HepG2 (cell line): ENCODE measurements at regions not wholly inside any gene's neighbourhood (a gene's known extent, or its start where the extent isn't known, plus 50 kb on each side); places are given as distances from the start of the nearest gene placed in this dataset.

Experiments used
- ATF1 ChIP-seq: IDR thresholded peaks from 2 replicates; pipeline ENCODE4 v1.6.1; 2016; ENCODE audit warnings: mild to moderate bottlenecking, control low read depth
- ELF1 ChIP-seq: sonication (generic); formaldehyde crosslinking; IDR thresholded peaks from 2 replicates; pipeline ENCODE4 v1.4.0; 2020; ENCODE audit warnings: missing genetic modification reagents
- FOXA1 ChIP-seq, 2 experiments: fragments of 450-650 bp in 1 of 2; sonication (generic) in 1 of 2; formaldehyde crosslinking in 1 of 2; IDR thresholded peaks; 2 replicates each; pipeline versions ENCODE4 v1.4.0 to v1.6.1; 2016 to 2020; ENCODE audit warnings: missing genetic modification reagents in 1 of 2
- HDAC1 ChIP-seq: sonication (generic); formaldehyde crosslinking; IDR thresholded peaks from 2 replicates; pipeline ENCODE4 v1.5.1; 2020; ENCODE audit warnings: mild to moderate bottlenecking, missing genetic modification reagents
- HES4 ChIP-seq: sonication (generic); formaldehyde crosslinking; IDR thresholded peaks from 2 replicates; pipeline ENCODE4 v1.9.0; 2021; ENCODE audit warnings: mild to moderate bottlenecking, missing genetic modification reagents, borderline replicate concordance
- HNRNPH1 ChIP-seq: fragments of 200-400 bp; formaldehyde crosslinking; optimal IDR thresholded peaks from 2 replicates; pipeline ENCODE3; 2017; ENCODE audit warnings: mild to moderate bottlenecking, low read depth, low read length
- KDM4B ChIP-seq: sonication (generic); formaldehyde crosslinking; IDR thresholded peaks from 2 replicates; pipeline ENCODE4 v1.4.0; 2020; ENCODE audit warnings: missing genetic modification reagents
- MTA1 ChIP-seq: sonication (generic); formaldehyde crosslinking; IDR thresholded peaks from 2 replicates; pipeline ENCODE4 v1.4.0; 2020; ENCODE audit warnings: missing genetic modification reagents, mild to moderate bottlenecking, borderline replicate concordance
- POLR2AphosphoS2 ChIP-seq: IDR thresholded peaks from 2 replicates; pipeline ENCODE4 v1.6.1; 2011; ENCODE audit warnings: low read depth, low read length, improper control_type of control experiment
- SIX1 ChIP-seq: sonication (generic); formaldehyde crosslinking; IDR thresholded peaks from 2 replicates; pipeline ENCODE4 v1.4.0; 2020; ENCODE audit warnings: missing genetic modification reagents, borderline replicate concordance
- TBX3 ChIP-seq: fragments of 450-650 bp; IDR thresholded peaks from 2 replicates; pipeline ENCODE4 v1.6.1; 2017; ENCODE audit warnings: antibody characterized with exemption, mild to moderate bottlenecking, inconsistent platforms, borderline replicate concordance
- ZNF567 ChIP-seq: sonication (generic); formaldehyde crosslinking; IDR thresholded peaks from 2 replicates; pipeline ENCODE4 v1.8.1; 2023; ENCODE audit warnings: mild to moderate bottlenecking, missing genetic modification reagents, borderline replicate concordance
- ZNF614 ChIP-seq: IDR thresholded peaks from 2 replicates; pipeline ENCODE4 v1.6.1; 2018; ENCODE audit warnings: missing biosample characterization, missing genetic modification reagents, inconsistent platforms, borderline replicate concordance
- ZNF644 ChIP-seq: IDR thresholded peaks from 2 replicates; pipeline ENCODE4 v1.6.1; 2016; ENCODE audit warnings: low read depth
- ZNF670 ChIP-seq: sonication (generic); formaldehyde crosslinking; IDR thresholded peaks from 2 replicates; pipeline ENCODE4 v1.8.0; 2022; ENCODE audit warnings: mild to moderate bottlenecking, missing genetic modification reagents, borderline replicate concordance
- ZNF816 ChIP-seq: sonication (generic); formaldehyde crosslinking; IDR thresholded peaks from 2 replicates; pipeline ENCODE4 v1.8.0; 2022; ENCODE audit warnings: missing genetic modification reagents, mild to moderate bottlenecking, borderline replicate concordance
- ZNF878 ChIP-seq: sonication (generic); formaldehyde crosslinking; IDR thresholded peaks from 2 replicates; pipeline ENCODE4 v1.8.1; 2023; ENCODE audit warnings: mild to moderate bottlenecking, missing genetic modification reagents, moderate library complexity
- TF ChIP-seq, protein P1 (sequence below): sonication (generic); formaldehyde crosslinking; IDR thresholded peaks from 2 replicates; pipeline ENCODE4 v1.4.0; 2020; ENCODE audit warnings: missing genetic modification reagents
- TF ChIP-seq, protein P2 (sequence below): sonication (generic); formaldehyde crosslinking; IDR thresholded peaks from 2 replicates; pipeline ENCODE4 v1.5.1; 2020; ENCODE audit warnings: missing genetic modification reagents, mild to moderate bottlenecking, borderline replicate concordance
- TF ChIP-seq, protein P3 (sequence below): sonication (generic); formaldehyde crosslinking; conservative IDR thresholded peaks from 2 replicates; pipeline ENCODE4 v1.4.0; 2020; ENCODE audit warnings: mild to moderate bottlenecking, missing genetic modification reagents, moderate library complexity
- TF ChIP-seq, protein P4 (sequence below): IDR thresholded peaks from 2 replicates; pipeline ENCODE4 v1.6.1; 2016; ENCODE audit warnings: missing genetic modification reagents, missing compliant biosample characterization
- TF ChIP-seq, protein P5 (sequence below): IDR thresholded peaks from 2 replicates; pipeline ENCODE4 v1.6.1; 2016

DNA sequence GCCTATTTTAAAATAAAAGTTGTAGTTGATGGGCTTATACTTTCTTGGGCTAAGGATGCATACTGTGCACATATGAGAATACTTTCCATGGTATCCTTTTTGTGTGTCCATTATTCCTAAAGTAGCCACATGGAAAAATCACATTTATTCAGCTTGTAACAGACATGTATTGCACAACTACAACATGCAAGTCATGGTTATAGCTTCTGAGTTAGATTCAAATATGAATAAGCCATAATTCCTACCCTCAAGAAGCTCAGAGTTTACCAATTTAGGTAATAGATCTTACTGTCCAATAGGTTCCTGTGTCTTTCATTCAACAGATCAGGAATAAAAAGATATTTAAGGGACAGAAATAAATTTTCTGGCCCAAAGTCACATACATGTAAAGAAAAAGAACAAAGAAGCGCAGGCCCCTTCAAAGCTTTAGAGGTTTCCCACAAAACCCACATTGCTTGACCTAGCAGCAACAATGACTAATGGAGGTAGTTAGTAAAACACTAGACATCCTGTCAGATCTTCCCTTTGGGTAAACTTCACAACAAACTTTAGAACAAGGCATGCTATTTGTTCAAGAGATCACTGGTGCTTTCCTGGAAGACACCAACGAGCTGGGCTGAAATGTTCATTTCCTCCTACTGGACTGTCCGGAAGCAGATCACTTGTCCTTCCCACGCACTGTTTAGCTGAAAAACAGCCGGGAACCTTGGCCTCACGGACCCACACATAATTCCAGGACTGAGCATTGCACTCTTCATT is 78.4 kb upstream of the ITGA1 start (continued):
- TF ChIP-seq, protein P1, sequence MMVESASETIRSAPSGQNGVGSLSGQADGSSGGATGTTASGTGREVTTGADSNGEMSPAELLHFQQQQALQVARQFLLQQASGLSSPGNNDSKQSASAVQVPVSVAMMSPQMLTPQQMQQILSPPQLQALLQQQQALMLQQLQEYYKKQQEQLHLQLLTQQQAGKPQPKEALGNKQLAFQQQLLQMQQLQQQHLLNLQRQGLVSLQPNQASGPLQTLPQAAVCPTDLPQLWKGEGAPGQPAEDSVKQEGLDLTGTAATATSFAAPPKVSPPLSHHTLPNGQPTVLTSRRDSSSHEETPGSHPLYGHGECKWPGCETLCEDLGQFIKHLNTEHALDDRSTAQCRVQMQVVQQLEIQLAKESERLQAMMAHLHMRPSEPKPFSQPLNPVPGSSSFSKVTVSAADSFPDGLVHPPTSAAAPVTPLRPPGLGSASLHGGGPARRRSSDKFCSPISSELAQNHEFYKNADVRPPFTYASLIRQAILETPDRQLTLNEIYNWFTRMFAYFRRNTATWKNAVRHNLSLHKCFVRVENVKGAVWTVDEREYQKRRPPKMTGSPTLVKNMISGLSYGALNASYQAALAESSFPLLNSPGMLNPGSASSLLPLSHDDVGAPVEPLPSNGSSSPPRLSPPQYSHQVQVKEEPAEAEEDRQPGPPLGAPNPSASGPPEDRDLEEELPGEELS = peak; percentile 69
- peak; percentile 38; the same call in 1 of the 2 replicates for TF ChIP-seq ATF1 (CRISPR knock-in tag)
- TF ChIP-seq, protein P2, sequence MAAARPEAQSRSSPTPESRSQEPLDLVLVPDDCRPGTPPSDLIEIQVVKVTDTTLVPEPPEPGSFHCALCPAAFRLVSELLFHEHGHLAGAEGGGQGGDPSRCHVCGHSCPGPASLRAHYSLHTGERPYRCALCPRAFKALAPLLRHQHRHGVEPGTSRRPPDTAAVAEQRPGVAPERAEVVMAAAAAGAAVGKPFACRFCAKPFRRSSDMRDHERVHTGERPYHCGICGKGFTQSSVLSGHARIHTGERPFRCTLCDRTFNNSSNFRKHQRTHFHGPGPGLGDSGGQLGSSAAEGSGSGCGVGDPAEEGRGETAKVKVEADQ = no peak
- TF ChIP-seq TBX3 = 0 out of 2 replicates have a peak, but pooled peaks have one; percentile 18
- TF ChIP-seq, protein P3, sequence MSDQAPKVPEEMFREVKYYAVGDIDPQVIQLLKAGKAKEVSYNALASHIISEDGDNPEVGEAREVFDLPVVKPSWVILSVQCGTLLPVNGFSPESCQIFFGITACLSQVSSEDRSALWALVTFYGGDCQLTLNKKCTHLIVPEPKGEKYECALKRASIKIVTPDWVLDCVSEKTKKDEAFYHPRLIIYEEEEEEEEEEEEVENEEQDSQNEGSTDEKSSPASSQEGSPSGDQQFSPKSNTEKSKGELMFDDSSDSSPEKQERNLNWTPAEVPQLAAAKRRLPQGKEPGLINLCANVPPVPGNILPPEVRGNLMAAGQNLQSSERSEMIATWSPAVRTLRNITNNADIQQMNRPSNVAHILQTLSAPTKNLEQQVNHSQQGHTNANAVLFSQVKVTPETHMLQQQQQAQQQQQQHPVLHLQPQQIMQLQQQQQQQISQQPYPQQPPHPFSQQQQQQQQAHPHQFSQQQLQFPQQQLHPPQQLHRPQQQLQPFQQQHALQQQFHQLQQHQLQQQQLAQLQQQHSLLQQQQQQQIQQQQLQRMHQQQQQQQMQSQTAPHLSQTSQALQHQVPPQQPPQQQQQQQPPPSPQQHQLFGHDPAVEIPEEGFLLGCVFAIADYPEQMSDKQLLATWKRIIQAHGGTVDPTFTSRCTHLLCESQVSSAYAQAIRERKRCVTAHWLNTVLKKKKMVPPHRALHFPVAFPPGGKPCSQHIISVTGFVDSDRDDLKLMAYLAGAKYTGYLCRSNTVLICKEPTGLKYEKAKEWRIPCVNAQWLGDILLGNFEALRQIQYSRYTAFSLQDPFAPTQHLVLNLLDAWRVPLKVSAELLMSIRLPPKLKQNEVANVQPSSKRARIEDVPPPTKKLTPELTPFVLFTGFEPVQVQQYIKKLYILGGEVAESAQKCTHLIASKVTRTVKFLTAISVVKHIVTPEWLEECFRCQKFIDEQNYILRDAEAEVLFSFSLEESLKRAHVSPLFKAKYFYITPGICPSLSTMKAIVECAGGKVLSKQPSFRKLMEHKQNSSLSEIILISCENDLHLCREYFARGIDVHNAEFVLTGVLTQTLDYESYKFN (CRISPR knock-in tag) = peak; percentile 88
- peak; percentile 61 for TF ChIP-seq HDAC1 (CRISPR knock-in tag)
- TF ChIP-seq, protein P4, sequence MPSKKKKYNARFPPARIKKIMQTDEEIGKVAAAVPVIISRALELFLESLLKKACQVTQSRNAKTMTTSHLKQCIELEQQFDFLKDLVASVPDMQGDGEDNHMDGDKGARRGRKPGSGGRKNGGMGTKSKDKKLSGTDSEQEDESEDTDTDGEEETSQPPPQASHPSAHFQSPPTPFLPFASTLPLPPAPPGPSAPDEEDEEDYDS (CRISPR knock-in tag) = 0 out of 2 replicates have a peak, but pooled peaks have one; percentile 28
- TF ChIP-seq HNRNPH1 = no peak
- no peak for TF ChIP-seq ZNF878 (CRISPR knock-in tag)
- TF ChIP-seq ZNF614 = peak; percentile 71; the same call in 1 of the 2 replicates
- TF ChIP-seq, protein P5, sequence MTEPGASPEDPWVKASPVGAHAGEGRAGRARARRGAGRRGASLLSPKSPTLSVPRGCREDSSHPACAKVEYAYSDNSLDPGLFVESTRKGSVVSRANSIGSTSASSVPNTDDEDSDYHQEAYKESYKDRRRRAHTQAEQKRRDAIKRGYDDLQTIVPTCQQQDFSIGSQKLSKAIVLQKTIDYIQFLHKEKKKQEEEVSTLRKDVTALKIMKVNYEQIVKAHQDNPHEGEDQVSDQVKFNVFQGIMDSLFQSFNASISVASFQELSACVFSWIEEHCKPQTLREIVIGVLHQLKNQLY (CRISPR knock-in tag) = peak; percentile 62; the same call in 1 of the 2 replicates
- peak; percentile 49; the same call in 1 of the 2 replicates for TF ChIP-seq ZNF670 (CRISPR knock-in tag)
- TF ChIP-seq ZNF816 (CRISPR knock-in tag) = no peak
- no peak for TF ChIP-seq HES4
- TF ChIP-seq POLR2AphosphoS2 = no peak
- TF ChIP-seq SIX1 (CRISPR knock-in tag) = peak; percentile 45; the same call in 1 of the 2 replicates
- TF ChIP-seq ELF1 = peak; percentile 62; the same call in 1 of the 2 replicates
- no peak for TF ChIP-seq FOXA1 (IDR thresholded peaks at IDR 0.05)
- TF ChIP-seq FOXA1 (CRISPR knock-in tag; IDR thresholded peaks at IDR 0.05) = peak; percentile 76
- TF ChIP-seq MTA1 (CRISPR knock-in tag) = no peak
- TF ChIP-seq ZNF644 (CRISPR knock-in tag) = peak; percentile 79
- no peak for TF ChIP-seq ZNF567 (CRISPR knock-in tag)
- TF ChIP-seq KDM4B = 0 out of 2 replicates have a peak, but pooled peaks have one; percentile 23
